LNCaP clone FGC (cell line): ENCODE measurements at regions not wholly inside any gene's neighbourhood (a gene's known extent, or its start where the extent isn't known, plus 50 kb on each side); places are given as distances from the start of the nearest gene placed in this dataset.

ENCODE experiments used
- DNase-seq: peaks from one replicate; pipeline ENCODE4 v3.0.0-alpha.2; 2011; ENCODE audit warnings: low read depth
- H3K4me3 ChIP-seq: 2 replicates; pipeline ENCODE4 v1.5.1; 2011; ENCODE audit warnings: mild to moderate bottlenecking, low read depth, low read length, control low read depth
- CTCF ChIP-seq: IDR thresholded peaks from 2 replicates; pipeline ENCODE4 v1.5.1; 2012; ENCODE audit warnings: mild to moderate bottlenecking; ENCODE audit not compliant: control insufficient read depth, insufficient read depth; ENCODE audit errors: extremely low read depth

- no peak overlapping the region for H3K4me3 ChIP-seq
- no peak for TF ChIP-seq CTCF
- DNase-seq = no peak
These were observed 413.6 kb downstream of the CTTN start for GRCh38 chr11:70811915-70812314.

GRCh38 chr11:70812472-70812871 lies 414.1 kb downstream of the CTTN start:
- no peak for TF ChIP-seq CTCF
- H3K4me3 ChIP-seq = no peak overlapping the region
- no peak for DNase-seq

- no peak overlapping the region for H3K4me3 ChIP-seq
- DNase-seq = no peak
- no peak for TF ChIP-seq CTCF
These were observed 415.3 kb downstream of the CTTN start for GRCh38 chr11:70813651-70814050.

GRCh38 chr11:70815485-70815832 lies 417.1 kb downstream of the CTTN start:
- TF ChIP-seq CTCF = no peak
- DNase-seq = no peak
- H3K4me3 ChIP-seq = no peak overlapping the region

- H3K4me3 ChIP-seq = no peak overlapping the region
- no peak for TF ChIP-seq CTCF
- no peak for DNase-seq
These were observed 417.9 kb downstream of the CTTN start for GRCh38 chr11:70816156-70816678.

GRCh38 chr11:70818351-70818750 lies 420.0 kb downstream of the CTTN start:
- TF ChIP-seq CTCF = no peak
- no peak overlapping the region for H3K4me3 ChIP-seq
- DNase-seq = no peak

GRCh38 chr11:70819022-70819421 lies 420.7 kb downstream of the CTTN start:
- no peak for TF ChIP-seq CTCF
- no peak overlapping the region for H3K4me3 ChIP-seq
- DNase-seq = no peak
